PC-9 (cell line): ENCODE measurements at regions not wholly inside any gene's neighbourhood (a gene's known extent, or its start where the extent isn't known, plus 50 kb on each side); places are given as distances from the start of the nearest gene placed in this dataset.

Source experiments
- CTCF ChIP-seq: fragments of 200-600 bp; sonication (generic); conservative IDR thresholded peaks from 2 replicates; pipeline ENCODE4 v1.6.1; 2017; ENCODE audit warnings: mixed run types, antibody characterized with exemption, mild to moderate bottlenecking, moderate library complexity
- EZH2 ChIP-seq: fragments of 200-600 bp; sonication (generic); IDR thresholded peaks from 2 replicates; pipeline ENCODE4 v1.8.0; 2017; ENCODE audit warnings: antibody characterized with exemption, low read depth

DNA sequence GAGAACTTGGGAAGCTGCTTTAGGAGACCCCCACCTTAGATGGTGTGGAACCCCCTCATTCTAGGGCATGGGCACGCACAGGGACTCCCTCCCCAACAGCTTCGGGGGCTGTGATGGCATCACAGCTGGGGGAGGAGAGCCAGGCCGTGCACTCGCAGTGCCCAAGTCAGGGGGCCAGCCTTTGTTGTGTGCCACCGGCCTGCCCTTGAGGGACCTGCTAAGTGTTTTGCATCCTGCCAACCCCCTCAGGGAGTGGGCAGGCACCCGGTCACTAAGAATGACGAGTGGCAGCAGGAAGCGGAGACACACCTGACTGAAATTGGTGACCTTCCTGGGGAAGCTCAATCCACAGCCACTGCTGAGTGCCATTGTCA, 334.9 kb upstream of the SFSWAP start:
- TF ChIP-seq CTCF (no peak), EZH2 (no peak)
